GM12892 (cell line): ENCODE measurements at regions not wholly inside any gene's neighbourhood (a gene's known extent, or its start where the extent isn't known, plus 50 kb on each side); places are given as distances from the start of the nearest gene placed in this dataset.

Source experiments
- DNase-seq: peaks from one replicate; pipeline ENCODE4 v3.0.0; 2011; ENCODE audit not compliant: insufficient read length
- FAIRE-seq: peaks from 2 replicates; lab custom pipeline; 2011; peaks lifted over from hg19 to GRCh38; lab: Jason Lieb, UNC
- POLR2A ChIP-seq: IDR thresholded peaks from 2 replicates; pipeline ENCODE4 v1.6.1; 2011; ENCODE audit warnings: low read depth, low read length, control low read depth
- POLR2AphosphoS5 ChIP-seq: IDR thresholded peaks from 2 replicates; pipeline ENCODE4 v1.6.1; 2011; ENCODE audit warnings: low read depth, low read length, control low read depth
- TAF1 ChIP-seq: IDR thresholded peaks from 2 replicates; pipeline ENCODE4 v1.6.1; 2011; ENCODE audit warnings: low read depth, mild to moderate bottlenecking, control low read depth, low read length, borderline replicate concordance

DNA sequence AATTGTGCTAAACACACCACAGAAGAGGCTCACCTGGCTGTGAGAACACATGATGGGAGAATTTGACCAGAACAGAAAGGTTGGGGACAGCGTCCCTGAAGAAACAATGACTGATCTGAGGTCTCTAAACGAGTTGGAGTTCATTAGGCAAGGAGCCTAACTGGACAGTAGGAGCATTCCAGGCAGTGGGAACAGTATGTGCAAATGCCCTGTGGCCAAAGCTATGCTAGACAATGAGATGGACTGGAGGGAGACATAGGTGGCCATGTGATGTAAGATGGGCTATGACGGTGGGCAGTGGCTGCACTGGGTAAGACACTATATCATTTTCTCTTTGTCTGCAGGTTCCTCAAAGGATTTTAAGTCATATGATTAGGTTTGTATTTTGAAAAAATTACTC lies 95.1 kb upstream of the ARAP3 start:
- FAIRE-seq = no peak
- TF ChIP-seq POLR2A (no peak), TAF1 (no peak), POLR2AphosphoS5 (no peak)
- DNase-seq = no peak

DNA sequence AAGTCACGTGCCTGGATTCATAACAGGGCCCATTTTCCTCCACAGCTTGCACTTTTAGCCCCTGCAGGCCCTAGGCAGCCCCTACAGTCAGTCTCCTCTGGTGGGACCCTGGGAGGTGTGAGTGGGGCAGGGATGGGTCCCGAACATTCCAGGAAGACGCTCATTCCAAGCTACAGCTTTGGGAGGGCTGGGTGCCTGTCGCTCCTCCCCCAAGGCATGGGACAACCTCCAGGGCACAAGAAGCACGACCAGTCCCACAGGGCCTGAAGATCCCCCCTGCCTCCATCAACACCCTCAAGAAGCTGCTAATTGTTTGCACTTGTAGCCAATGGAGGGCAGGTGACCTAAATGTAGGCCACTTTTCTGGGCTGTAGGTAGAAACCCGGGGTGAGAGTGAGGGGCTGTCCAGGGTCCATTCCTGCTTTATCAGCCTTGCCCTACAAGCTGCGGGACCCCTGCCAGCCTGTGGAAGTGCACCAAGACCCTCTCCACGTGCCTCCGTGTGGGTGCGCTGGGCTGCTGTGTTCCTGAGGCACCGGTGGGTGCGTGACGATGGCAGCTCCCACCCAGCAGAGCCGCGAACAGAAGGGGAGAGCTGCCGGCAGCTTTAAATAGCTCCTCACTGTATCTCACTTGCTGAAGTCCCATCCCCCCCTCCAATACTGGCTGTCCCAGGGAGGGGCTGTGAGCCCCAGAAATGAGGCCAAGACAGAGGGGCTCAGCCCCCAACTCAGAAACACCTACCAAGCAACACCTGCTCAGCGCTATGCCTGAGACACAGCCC lies 91.9 kb upstream of the ARAP3 start:
- DNase-seq (no peak), FAIRE-seq (no peak)
- TF ChIP-seq POLR2AphosphoS5 = no peak
- TF ChIP-seq TAF1 = no peak
- TF ChIP-seq POLR2A = no peak

DNA sequence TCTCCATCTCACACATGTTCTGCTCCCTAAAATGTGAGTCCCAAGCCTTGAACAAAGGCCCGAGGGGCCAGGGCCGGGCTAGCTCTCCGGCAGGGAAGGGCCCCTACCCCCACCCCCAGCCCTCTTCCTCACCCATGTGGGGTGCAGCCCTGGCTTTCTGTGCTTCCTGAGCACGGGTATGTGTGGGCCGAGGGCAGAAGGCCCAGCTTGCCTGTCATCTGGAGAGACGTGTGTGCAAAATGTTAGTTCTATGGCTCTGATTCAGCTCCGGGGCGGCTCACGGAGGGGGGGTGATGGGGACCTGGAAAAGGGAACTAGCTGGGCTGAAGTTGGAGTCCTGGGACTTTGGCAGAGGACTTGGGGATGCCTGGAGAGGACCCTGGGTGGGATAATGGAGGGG lies 90.3 kb upstream of the ARAP3 start:
- TF ChIP-seq POLR2A = no peak
- no peak for TF ChIP-seq TAF1
- TF ChIP-seq POLR2AphosphoS5 = no peak
- FAIRE-seq = no peak
- DNase-seq = no peak

DNA sequence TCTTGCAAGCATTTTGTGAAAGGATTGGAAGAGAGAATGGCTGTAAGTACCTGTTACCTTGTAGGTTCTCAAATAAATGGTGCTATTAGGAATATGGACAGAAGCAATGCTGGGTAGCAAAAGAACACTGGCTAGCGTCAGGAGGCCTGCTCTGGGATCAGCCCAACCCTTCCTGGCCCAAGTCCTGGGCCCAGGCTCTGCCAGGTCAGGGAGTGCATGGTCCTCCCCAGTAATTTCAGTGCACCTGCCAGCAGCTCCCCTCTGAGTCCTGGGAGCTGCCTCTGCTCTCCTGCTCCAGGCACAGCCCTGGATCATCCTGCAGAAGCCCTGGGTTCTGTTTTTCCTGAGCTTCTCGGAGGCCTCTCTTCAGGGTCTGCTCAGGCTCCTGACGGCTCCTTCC lies 89.5 kb upstream of the ARAP3 start:
- TF ChIP-seq TAF1 = no peak
- TF ChIP-seq POLR2AphosphoS5 = no peak
- no peak for TF ChIP-seq POLR2A
- FAIRE-seq = no peak

DNA sequence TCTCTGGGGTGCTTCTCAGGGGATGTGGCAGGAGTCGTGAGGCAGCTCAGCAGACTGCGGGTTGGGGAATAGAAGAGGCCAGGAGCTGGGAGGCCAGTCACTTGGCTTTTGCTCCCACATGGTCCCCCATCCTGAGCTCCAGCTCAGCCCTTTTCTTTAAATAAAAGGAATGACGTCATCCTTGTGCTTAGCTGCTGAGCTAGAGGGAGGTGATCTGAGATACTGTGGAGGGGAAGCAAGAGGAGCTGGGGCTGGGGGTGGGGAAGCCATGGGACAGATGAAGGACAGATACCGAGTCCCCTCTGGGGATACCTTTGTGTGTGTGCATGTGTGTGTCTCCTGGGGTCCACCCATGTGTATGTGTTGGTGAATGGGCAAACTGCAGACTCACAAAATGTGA lies 89.0 kb upstream of the ARAP3 start:
- FAIRE-seq (no peak), DNase-seq (no peak)
- no peak for TF ChIP-seq TAF1
- no peak for TF ChIP-seq POLR2A
- TF ChIP-seq POLR2AphosphoS5 = no peak

More for the DNA sequence above, 89.5 kb upstream of the ARAP3 start:
- no peak for DNase-seq

DNA sequence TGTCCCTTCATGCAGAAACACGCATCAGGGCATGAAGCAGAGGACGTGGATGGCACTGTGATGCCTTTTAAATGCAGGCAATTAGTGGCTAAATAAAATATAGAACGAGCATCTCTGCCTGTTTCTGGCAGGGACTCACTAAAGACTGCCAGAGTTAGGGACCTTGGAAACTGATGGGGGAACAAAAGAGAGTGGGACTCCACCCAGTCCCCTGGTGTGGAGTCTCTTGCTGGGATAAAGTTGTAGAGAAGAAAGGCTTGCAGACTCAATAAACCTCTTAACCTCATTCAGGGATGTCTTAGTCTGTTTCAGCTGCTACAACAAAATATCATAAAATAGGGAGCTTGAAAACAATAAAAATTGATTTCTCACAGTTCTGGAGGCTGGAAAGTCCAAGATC lies 87.6 kb upstream of the ARAP3 start:
- FAIRE-seq = no peak
- DNase-seq = no peak
- TF ChIP-seq POLR2A = no peak
- TF ChIP-seq POLR2AphosphoS5 = no peak
- TF ChIP-seq TAF1 = no peak

DNA sequence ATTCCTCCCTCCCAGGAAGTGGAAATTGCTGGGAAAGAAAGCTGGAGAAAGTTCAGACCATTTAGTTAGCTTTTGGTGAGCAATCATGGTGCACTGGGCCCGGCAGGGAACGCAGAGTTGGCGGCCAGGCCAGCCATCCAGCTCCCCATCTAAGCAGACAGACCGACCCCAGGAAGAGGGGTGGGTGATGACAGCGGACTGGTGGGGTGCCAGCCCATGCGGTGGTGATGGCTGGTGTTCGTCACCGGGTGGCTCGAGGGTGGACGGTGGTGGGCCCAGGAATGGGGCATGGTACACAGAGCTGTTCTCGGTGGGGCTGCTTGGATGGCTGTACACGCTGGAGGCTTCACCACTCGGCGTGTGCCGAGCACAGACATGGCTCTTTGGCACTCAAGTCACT lies 85.6 kb upstream of the ARAP3 start:
- FAIRE-seq = no peak
- TF ChIP-seq TAF1 (no peak), POLR2A (no peak), POLR2AphosphoS5 (no peak)
- no peak for DNase-seq

DNA sequence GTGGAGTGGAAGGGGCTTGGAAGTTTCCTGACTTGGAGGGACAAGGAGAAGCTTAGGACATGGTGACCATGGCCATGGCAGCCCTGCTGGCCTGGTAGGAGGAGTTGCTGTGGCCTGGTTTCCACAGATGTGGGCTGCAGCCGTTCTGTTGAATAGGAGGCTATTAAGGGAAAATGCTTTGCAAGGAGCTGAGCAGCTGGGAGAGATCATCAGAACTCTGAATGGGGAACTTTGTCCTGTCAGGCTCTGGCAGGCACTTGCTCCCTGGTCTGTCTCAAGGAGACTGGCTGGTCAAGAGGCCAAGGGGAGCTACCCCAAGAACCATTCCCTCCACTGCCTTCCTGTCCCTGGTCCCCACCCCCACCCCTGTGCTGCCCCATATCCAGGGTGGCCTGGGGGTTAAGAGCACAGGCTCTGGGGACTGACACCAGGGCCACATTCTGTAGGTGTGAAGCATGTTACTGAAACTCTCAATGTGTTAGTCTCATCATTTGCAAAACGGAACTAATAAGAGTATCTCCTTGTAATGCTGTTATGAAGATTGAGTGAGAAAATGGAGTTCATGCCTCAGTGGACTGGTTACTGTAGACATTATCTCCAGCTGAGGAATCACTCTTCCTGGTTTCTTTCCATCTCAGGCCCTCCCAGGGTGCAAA lies 84.0 kb upstream of the ARAP3 start:
- DNase-seq = no peak
- FAIRE-seq = no peak

DNA sequence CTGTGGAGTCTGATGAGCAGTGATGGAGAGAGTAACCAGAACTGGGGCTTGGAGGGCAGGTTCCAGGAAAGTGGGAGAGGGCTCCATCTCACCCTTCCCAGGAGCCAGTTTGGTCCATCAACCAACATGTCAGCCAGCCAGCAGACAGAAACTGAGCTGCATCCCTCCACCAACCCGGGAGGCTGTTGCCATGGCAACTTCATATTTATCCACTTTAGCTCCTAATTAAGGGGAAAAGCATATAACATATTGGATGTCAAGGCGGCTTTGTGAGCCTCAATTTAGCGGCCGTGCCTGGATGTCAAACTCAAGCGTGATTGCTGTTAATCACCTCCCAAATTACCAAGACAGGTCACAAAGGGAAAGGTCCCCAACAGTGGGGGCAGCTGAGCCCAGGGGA lies 81.5 kb upstream of the ARAP3 start:
- FAIRE-seq (no peak), DNase-seq (no peak)
- TF ChIP-seq POLR2A = no peak
- TF ChIP-seq POLR2AphosphoS5 = no peak
- TF ChIP-seq TAF1 = no peak

More for the DNA sequence above, 84.0 kb upstream of the ARAP3 start:
- TF ChIP-seq POLR2A (no peak), POLR2AphosphoS5 (no peak), TAF1 (no peak)

DNA sequence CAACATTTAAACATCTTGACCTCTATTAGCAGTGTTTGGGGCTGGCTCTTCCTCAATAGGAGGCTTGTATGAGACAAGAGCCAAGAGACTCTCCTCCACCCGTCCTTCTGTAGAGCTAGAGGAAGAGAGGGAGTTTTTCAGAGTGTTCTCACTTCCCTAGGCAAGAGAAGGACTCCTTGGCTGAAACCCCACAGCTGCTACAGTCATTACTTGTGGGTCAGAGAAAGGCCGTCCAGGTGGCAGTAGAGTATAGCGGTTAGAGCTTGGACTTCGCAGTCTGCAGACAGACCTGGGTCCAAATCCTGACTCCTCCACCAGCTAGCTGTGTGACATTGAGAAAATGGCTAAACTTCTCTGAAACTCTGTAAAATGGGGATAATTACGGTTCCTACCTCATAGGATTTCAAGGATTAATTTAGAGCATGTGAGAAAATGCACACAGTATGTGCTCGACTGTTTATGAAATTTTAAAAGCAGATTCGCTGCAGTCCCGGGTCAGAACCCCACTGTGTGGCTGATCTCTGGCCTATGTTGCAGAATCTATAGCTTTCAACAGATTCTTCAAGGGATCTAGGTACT lies 80.8 kb upstream of the ARAP3 start:
- DNase-seq (no peak), FAIRE-seq (no peak)

DNA sequence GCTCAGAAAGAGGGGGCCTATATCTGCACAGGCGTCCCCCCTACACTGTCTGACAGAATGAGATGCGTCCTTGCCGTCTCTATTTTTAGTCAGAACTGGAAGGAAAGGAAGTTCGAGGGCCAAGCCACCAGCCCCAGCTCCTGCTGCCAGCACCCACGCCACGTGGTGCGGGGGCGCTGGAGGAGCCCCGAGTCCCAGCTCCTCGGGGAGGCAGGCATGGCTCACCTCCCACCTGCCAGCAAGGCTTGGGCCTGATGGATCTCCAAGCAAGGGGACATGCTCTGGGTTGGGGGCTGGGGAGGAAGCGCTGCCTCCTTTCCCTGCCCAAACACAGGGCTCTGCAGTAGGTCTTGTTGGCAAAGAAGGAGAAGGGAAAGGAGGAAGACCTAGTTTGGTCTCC lies 80.3 kb upstream of the ARAP3 start:
- no peak for DNase-seq
- TF ChIP-seq POLR2AphosphoS5 (no peak), TAF1 (no peak), POLR2A (no peak)
- no peak for FAIRE-seq

More for the DNA sequence above, 80.8 kb upstream of the ARAP3 start:
- TF ChIP-seq TAF1 (no peak), POLR2AphosphoS5 (no peak), POLR2A (no peak)

DNA sequence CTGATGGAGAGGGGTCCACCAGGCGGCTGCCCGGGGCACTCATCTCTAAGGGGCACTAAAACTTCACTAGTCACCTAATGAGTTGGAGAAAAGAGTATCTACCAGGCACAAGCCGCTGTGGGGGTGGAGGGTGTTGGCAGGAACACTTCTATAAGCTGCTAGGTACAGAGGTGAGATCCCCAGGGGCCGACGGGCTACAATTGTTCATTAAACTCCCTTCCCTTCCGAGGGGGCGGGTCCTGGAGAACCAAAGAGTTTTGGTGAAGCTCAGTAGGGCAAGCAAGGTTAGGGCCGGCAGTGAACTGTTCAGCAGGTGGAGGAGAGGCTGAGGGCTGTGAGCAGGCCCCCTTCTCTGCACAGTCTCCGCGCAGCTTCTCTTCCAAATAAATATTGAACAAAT lies 78.7 kb upstream of the ARAP3 start:
- no peak for DNase-seq
- TF ChIP-seq TAF1 (no peak), POLR2A (no peak), POLR2AphosphoS5 (no peak)
- no peak for FAIRE-seq

DNA sequence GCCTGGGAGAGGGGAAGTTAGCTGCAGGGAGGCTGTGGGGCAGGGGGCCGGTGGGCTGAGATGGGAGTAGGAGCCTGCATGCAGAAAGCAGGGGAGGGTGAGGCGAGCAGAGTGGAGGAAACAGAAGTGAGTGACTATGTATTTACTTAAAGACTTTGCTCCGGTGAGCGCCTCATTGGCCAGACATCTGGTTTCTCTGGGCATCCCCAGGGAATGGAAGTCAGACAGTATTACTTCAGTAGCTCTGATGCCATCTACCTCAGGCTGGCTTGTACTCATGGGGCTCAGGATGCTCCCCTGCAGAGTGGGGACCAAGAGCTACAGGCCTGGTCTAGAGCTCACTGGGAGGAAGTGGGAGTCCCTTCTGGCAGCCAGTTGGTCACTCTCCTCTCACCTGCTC lies 78.2 kb upstream of the ARAP3 start:
- FAIRE-seq (no peak), DNase-seq (no peak)
- TF ChIP-seq POLR2A (no peak), POLR2AphosphoS5 (no peak), TAF1 (no peak)
